Ecto neural progenitor cell (in vitro differentiated cells): ENCODE measurements at regions not wholly inside any gene's neighbourhood (a gene's known extent, or its start where the extent isn't known, plus 50 kb on each side); places are given as distances from the start of the nearest gene placed in this dataset.
"Not testable (repeated sequence)": the region's sequence is repeated elsewhere in the genome, so short reads cannot be mapped to it uniquely, and the experiment has no call there.

Experiments
- DNase-seq: peaks from one replicate; pipeline ENCODE4 v3.0.0-alpha.2; 2018; ENCODE audit warnings: low spot score

- DNase-seq = no peak
Observed at GRCh38 chr2:192775459-192776262, 580.9 kb upstream of the TMEFF2 start.

- DNase-seq = no peak
Observed at GRCh38 chr2:192775011-192775410, 580.3 kb upstream of the TMEFF2 start.

GRCh38 chr2:192773044-192773443 is 578.3 kb upstream of the TMEFF2 start:
- DNase-seq = no peak

GRCh38 chr2:192749611-192750200 is 555.0 kb upstream of the TMEFF2 start:
- DNase-seq = no peak

- DNase-seq = no peak
Observed at GRCh38 chr2:192741889-192742288, 547.2 kb upstream of the TMEFF2 start.

GRCh38 chr2:192735447-192735846 is 540.7 kb upstream of the TMEFF2 start:
- no peak for DNase-seq

GRCh38 chr2:192729369-192729768 is 534.6 kb upstream of the TMEFF2 start:
- DNase-seq = no peak

GRCh38 chr2:192725991-192726390 is 531.3 kb upstream of the TMEFF2 start:
- no peak for DNase-seq

- DNase-seq = no peak
Observed at GRCh38 chr2:192719629-192720028, 524.9 kb upstream of the TMEFF2 start.

- DNase-seq = no peak
Observed at GRCh38 chr2:192718340-192718739, 523.6 kb upstream of the TMEFF2 start.

- DNase-seq = no peak
Observed at GRCh38 chr2:192700934-192701333, 506.2 kb upstream of the TMEFF2 start.

GRCh38 chr2:192697880-192698279 is 503.1 kb upstream of the TMEFF2 start:
- no peak for DNase-seq

GRCh38 chr2:192696857-192697256 is 502.1 kb upstream of the TMEFF2 start:
- no peak for DNase-seq

GRCh38 chr2:192687015-192687414 is 492.3 kb upstream of the TMEFF2 start:
- no peak for DNase-seq

- DNase-seq = not testable (repeated sequence)
Observed at GRCh38 chr2:192682511-192682910, 487.8 kb upstream of the TMEFF2 start.

GRCh38 chr2:192675681-192676080 is 480.9 kb upstream of the TMEFF2 start:
- DNase-seq = no peak

- DNase-seq = no peak
Observed at GRCh38 chr2:192669505-192670091, 474.9 kb upstream of the TMEFF2 start.

GRCh38 chr2:192660555-192660954 is 465.8 kb upstream of the TMEFF2 start:
- DNase-seq = not testable (repeated sequence)

- DNase-seq = no peak
Observed at GRCh38 chr2:192657362-192657761, 462.6 kb upstream of the TMEFF2 start.

GRCh38 chr2:192655916-192656315 is 461.2 kb upstream of the TMEFF2 start:
- DNase-seq = no peak

GRCh38 chr2:192645811-192646598 is 451.3 kb upstream of the TMEFF2 start:
- DNase-seq = no peak

GRCh38 chr2:192634557-192634956 is 439.8 kb upstream of the TMEFF2 start:
- DNase-seq = no peak

GRCh38 chr2:192628017-192628416 is 433.3 kb upstream of the TMEFF2 start:
- no peak for DNase-seq
